ENCODE measurements at regions not wholly inside any gene's neighbourhood (a gene's known extent, or its start where the extent isn't known, plus 50 kb on each side); places are given as distances from the start of the nearest gene placed in this dataset.

GRCh38 chr3:86249833-86250232, 741.1 kb downstream of the VGLL3 start:
- TF ChIP-seq EZH2 (IDR thresholded peaks at IDR 0.05; ENCODE audit: low read depth) = no peak
- TF ChIP-seq CTCF (conservative IDR thresholded peaks at IDR 0.05) = no peak
